HG02678 (cell line): ENCODE measurements at regions not wholly inside any gene's neighbourhood (a gene's known extent, or its start where the extent isn't known, plus 50 kb on each side); places are given as distances from the start of the nearest gene placed in this dataset.

ENCODE experiments used
- ATAC-seq: cut with Tn5 transposase; IDR thresholded peaks from one replicate; pipeline ENCODE4 v1.9.1; 2021; ENCODE audit warnings: mild to moderate bottlenecking, moderate library complexity; ENCODE audit not compliant: unreplicated experiment

DNA sequence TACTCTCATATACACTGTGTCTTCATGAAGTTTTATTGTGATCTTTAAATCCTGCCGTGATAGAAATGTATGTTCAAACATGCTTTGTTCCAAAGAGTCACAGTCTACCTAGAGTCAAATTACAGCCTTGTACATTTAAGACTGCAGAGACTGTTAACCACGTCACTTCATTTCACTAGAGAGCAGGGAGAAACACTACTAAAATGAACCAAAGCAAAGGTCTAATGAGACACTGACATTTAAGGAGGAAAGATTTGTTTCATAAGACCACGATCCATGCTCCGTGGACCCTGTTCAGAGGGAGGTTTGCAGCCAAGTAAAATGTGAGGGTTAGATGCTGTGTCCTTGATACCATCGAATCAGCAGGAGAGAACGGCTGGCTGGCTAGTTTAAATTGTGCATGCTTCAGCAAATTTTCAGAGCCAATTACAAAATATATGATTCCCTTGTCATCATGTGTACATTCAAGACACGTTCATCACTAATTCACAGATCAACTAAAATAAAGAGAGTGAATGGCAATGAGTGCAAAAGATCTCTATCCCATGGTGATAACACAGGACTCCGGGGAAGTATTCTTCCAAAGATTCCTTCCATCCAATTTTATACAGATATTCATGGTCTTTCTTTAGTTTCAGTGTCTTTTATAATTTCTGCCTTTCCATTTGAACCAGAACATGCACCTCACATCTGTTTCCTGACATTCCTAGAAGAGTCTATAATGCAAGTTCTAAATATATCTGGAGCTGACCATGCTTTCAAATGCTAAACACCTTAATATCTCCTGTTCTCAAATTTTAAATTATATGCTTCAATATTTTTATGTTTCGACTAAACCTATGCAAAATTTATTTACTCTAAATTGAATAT, 960.9 kb upstream of the FAT3 start:
- ATAC-seq = no peak

DNA sequence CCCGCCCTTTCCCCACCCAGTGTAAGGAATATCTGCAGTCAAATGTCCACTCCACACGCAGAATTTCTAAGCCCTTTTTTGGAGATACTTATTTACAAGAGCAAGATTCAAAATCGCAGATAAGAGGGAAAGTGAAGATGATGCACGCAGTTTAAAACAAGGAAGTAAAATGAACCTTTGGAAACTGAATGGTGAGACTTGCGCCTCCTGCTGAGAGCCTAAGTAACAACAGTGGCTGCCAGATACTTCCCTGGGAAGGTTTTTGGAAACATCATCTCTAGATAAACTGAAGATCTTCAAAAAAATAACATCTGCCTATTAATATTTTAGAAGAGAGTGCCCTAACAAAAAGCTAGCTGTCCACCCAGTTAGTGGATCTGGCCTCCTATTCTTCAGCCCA, 963.1 kb upstream of the FAT3 start:
- no peak for ATAC-seq

DNA sequence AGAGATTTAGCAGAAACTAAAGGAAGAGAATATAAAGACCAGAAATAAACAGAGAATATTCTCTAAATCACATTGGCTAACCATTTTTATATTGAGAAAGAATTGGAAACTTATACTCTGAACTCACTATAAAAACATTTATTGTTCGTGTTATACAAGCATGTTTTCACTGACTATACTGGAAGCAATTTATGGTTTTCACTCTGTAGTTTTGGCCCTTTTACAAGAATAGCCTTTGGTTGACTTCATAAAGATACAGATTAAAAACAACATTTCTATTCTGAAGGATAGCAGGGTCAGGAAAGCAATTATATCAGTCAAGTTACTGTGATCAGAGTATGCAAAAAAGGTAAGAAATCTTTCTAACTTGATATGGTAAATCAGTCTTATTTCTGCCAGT, 965.7 kb upstream of the FAT3 start:
- ATAC-seq = no peak

DNA sequence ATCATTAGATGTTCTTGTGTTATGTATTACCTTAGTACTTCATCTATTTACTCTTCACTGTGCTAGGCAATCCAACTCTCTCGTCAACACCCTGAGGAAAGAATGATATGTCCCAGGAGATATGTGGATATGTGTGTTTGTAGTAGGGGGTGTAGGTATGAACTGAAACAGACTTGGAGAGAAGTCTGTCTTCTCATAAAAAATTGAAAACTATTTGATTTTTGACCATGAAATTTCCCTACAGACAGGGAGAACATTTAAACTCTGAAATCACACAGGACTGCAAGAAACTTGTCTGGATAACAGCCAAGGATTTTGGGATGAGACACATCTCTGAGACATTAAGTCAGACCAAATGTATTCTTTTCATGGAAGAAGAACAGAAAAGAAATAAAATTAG, 967.0 kb upstream of the FAT3 start:
- ATAC-seq = no peak

DNA sequence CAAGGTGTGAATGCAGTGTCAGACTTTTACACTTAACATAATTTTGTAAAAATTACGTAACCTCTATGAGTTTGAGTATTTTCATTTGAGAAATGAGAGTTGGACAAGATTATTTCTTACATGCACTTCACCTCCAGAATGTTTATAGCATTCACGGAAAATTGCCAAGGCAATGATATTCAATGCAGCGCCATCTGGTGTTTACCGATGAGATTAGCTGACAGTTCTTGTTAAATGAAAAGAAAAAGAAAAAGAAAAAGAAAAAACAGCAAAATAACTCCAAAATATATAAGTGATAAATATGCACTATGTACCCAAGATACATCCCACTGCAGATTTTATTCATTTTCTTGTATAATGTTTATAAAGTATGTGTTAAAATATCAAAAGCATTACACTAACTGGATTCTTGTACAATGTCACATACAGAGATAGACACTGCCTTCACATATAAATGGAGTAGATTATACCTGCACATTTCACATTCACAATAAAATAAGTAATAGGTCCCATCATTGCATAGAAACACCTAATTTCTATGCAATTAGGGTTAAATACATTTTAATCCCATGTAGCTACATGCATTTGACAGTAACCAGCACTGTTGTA, 976.3 kb upstream of the FAT3 start:
- ATAC-seq = peak; percentile 58

DNA sequence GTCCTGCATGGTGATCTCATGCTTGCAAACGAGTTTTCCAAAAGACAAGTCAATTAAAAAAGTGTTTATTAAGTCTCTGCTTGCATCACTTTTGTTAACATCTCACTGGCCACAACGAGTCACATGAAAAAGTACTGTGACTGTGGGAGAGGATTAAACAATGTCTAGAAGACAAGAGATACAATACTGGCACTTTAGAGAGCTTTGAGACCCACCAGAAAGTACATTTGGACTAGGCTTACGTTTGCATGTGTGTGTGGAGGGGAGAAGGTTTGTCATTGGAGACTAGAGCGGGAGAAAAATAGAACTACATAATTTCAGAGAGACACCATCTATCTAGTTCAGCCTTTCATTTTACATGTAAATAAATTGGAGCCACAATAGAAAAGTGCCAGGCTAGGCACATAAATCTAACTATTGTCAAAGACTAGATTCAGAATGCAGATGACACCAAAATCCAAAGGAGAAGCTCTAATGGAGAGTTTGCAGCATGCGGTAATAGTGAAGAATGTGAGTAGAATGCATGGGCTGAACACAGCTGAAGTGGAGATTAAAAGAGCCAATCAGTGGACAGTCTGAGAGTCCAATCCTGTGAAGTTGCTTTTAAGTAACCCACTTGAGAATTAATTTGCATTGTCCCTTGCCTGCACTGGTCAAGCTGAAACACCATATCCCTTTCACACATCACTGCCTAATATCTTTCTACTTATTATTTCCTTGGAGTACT, 977.4 kb upstream of the FAT3 start:
- no peak for ATAC-seq

DNA sequence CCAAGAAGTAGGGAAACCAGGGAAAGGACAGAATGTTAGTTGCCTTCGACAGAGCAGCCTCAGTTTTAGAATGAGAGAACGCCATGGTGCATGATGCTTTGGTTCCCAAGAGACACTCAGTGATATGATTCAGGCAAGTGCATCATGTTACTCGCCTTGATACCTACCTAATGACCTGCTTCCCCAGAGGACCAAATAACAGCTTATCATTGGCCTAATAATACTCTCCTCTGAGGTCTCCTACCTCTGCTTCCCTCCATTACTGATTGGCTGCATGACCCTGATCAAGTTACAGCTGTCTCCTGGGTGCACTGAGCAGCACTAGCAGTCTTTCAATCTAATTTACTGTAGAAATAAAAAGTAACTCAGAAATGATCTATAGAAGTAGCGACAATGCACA, 979.7 kb upstream of the FAT3 start:
- no peak for ATAC-seq

DNA sequence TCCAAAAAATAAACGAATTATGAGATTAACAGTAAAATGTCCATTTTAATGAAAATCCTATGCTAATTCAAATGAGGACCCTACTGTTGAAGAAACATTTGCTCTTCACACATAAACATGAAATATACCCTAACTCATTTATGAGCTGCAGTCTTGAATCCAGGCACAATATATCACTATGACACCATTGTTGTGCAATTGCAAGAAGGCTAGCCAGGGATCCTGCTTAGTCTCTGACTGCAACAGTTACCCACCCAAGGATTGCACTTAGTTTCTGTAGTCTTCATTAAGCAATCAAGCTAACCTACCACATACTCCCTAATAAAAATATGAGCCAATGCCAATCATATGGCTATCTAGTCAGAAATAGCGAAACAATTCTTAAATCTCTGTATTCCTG, 981.0 kb upstream of the FAT3 start:
- ATAC-seq = no peak

DNA sequence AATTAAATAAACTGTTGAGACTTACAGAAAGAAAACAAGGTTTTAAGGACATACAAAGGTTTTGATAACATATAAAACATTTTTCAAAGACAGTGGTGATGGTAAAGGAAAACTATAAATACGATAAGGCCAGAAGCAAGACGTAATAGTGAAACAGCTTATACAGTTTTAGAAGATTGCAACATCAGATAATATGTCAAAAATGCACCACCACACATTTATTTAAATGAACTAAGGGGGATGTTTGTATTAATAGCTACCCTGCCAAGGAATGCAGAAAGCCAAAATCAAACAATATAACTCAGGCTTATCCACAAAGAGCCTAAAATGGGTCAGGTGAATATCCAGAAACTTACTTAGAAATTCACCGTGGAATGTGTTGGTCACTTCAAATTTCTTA, 981.6 kb upstream of the FAT3 start:
- ATAC-seq = no peak

DNA sequence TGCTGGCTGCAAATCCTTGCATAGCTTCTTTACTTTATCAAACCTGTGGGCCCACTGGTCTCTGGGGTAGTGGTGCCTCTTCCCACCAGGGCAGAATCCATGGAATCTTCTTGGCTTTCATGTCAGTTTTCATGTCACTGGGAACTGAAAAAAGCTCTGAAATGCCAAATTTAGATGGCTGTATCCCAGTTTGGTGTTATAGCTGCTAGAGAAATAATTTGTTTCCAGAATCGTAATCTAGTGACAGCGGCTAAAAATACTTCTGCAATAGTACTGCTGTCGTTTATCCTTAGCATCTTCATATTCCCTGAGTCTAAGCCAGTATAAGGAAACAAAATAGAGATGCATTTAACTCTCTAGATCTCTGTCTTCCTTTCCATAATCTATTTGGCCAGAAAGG, 983.4 kb upstream of the FAT3 start:
- no peak for ATAC-seq

DNA sequence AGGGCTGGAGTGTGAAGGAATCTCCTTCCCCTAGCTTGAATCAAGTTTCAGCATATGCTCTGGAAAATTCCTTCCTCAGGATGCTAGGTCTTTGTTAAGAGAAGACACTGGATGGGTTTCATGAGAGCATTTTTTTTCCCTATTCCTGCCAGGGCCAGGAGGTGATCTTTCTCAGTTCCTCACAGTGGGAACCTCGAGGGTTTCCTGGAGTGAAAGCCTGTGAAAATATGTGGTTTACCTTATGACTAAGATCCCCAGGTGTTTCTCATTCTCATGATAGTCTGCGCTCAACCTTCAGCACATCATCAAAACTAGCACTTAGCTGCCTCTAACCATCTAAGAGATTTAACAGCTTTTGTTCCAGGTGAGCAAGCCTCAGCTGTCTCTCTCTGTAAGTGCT, 985.3 kb upstream of the FAT3 start:
- ATAC-seq = no peak

DNA sequence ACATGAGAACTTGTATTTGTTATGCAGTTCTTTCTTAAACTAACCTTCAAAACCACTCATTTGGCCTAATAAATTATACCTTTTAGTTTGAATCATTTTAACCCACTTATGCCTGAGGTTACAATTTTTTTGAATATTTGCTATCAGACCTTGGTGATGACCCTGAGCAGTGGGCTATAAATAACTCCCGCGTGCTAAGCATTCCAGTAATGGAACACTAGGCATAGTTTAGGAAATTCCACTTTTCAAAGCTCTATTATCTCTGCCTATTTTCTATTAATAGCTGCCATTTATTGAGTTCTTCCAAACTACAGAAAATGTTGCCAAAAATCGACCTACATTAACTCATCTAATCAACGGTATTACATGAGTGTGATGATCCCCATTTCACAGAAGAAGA, 993.4 kb upstream of the FAT3 start:
- no peak for ATAC-seq

DNA sequence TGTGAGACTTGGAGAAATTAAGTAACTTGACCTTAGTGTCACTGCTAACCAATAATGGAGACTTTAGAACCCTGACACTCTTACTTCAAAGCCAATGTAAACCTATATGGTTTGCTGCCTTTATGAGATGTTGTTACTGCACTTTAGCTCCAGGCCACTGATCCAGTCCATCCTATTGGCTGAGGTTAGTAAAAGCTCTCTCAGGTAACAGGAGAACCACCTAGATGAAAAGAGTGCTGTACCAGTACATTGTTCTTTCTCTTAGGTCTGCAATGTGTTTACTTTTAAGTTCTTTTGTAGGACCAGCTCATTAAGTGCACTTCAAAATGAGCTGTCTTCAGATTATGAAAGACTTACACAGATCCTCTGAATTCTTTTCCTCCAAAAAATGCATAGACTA, 994.0 kb upstream of the FAT3 start:
- ATAC-seq = no peak

DNA sequence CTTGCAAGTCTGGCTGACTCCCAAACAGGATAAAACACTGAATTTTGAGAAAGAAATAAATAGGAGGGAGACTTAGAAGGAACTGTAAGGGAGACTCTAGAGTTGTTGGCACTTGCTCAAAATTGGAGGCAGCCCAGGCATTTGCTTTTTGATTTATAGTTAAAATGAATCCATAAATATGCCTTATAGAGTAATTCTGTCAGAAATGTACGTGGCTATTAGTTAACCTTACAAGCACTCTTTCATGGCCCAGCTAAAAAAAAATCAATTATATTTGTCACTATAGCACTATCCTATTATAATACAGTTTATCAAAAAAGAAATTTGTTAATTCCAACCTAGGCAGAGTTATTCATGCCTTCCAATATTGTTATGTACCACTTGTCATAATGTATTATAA, 1000.0 kb upstream of the CHORDC1 start:
- ATAC-seq = no peak

DNA sequence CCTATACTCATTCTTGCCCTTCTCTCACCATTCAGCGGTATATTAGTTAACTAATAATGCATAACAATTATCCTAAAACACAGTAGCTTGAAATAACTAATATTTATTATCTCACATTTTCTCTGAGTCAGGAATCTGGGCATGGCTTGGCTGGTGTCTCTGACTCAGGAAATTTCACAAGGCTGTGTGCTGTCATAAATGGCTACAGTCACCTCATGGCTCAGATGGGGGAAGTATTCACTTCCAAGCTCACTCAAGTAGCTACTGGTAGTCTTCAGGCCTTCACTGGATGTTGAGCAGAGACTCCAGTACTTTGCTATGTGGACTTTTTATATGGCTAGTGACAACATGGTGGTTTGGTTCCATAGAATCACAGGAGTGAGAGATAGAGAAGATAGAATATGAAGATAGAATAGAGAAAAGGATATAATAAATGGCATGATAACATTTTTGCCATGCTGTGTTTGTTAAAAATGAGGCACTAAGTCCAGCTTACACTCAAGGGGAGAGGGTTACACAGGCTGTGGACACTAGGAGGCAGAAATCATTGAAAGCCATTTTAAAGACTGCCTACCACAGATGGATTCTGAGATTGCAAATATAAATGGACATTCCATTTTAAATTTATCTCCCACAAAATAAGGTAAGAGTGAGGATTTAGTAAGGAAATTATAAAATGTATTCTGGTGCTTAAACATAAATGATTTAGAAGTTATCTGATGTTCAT, 997.8 kb upstream of the CHORDC1 start:
- ATAC-seq = no peak

DNA sequence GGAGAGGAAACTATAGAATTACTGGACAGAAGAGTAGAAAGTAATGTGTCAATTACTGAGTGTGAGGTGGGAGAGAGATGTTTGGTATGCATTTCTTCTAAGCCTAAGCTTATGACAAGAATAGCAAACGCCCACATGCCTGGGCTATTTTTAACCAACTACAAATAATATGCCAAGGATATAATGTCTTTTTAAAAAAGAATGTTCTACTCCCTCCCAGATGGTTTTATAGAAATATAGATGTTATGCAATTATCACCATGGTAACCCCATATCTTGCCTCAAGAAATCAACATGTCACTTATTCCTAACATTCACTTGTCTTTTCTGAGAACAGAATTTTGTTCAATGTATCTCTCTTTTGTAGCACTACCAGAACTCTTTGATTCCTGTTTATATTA, 996.7 kb upstream of the CHORDC1 start:
- ATAC-seq = no peak

DNA sequence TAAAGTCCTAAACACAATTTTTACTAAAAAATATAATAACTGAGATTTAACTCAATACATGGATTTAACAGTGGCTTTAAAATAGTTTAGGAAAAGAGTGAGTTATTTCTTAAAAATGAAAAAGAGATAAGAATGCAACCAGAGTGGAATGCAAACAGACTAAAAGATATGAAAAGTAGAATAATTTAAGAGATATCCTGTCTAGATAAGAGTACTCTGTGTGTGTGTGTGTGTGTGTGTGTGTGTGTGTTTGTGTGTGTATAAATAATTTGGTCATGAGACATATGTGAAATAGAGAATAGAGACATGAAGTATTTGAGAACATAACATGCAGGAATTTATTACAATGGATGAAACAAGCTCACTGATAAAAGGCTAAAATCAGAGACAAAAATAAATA, 986.9 kb upstream of the CHORDC1 start:
- ATAC-seq = no peak

DNA sequence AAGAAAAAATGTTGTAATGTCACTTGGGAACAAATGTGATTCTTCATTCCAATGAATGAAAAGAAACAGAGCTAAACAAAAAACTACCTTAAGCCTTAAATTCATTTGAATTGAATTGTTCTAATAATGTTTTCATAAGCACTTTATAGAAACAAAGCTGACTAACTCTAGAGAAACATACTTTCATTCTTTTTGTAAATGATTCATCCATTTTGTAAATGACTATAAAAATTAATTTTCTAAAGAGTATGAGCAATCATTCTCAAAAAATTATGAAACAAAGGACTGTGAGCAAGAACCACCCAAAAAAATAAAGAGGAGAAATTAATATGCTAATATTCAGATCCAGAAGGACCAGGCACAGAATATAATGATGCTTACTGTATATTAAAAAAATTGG, 986.5 kb upstream of the CHORDC1 start:
- ATAC-seq = no peak

DNA sequence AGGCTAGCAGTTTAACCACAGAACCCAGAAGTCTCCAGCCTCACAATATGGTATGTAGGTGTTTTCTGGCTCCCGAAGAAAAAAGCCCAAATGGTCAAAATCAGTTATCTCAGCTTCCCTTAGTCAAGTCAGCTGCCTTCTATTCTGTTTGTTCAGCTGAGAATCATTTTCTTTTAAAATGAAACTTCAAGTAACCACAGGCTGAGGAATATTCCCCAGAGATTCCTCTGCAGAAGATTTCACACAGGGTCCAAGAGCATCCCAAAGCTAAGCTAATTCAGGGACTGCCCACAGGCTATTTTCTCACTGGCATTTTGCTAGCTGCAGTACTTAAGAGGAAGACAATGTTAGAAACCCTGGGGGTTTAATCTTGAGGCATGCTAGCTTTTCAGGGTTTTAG, 977.0 kb upstream of the CHORDC1 start:
- no peak for ATAC-seq

DNA sequence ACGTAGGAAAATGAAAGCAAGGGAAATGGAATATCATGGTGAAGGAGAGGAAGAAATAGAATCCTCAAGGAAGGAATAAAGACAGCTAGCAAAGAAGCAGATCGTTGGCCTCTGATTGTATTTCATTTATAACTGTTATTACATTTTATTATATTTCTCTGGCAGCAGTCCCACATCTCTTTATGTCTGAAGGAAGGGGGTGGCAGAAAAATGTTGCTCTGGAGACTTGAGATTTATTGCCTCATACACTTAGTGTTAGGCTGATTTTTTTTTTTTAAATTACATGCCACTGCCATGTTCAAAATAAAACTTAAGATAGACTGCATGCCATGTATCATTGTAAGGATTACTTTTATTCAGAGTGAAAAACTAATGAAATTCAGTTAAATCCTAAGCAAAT, 971.7 kb upstream of the CHORDC1 start:
- no peak for ATAC-seq

DNA sequence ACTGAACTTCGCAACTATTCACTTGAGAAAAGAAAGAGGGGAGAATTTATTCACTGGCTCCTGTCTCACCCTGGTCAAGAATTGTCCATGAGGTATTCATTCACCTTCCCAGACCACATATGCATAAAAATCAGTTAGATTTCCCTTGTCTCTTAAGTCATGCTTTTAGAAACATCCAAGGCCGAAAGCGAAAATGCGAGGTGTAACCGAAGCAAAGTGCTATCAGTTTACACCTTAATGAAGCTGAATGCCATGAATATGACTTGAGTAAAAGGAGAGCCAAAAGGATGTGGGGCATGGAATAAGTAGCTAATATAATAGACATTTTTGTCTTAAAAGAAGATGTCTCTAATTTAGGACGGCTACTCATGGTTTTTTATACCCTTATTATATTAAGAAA, 965.6 kb upstream of the CHORDC1 start:
- ATAC-seq = no peak
